DOHH2 (cell line): ENCODE measurements at regions not wholly inside any gene's neighbourhood (a gene's known extent, or its start where the extent isn't known, plus 50 kb on each side); places are given as distances from the start of the nearest gene placed in this dataset.

Experiments
- H3F3A ChIP-seq: fragments of 200-600 bp; sonication (generic), shearing (Covaris generic); 2 replicates; pipeline ENCODE4 v1.6.0; 2016; ENCODE audit warnings: antibody characterized with exemption, mild to moderate bottlenecking; ENCODE audit not compliant: control insufficient read depth, insufficient read depth
- H3K27ac ChIP-seq: fragments of 200-600 bp; sonication (generic); 2 replicates; pipeline ENCODE4 v1.5.1; 2014; ENCODE audit warnings: low read depth, mild to moderate bottlenecking, low read length, moderate library complexity
- H3K27me3 ChIP-seq: fragments of 200-600 bp; sonication (generic); 2 replicates; pipeline ENCODE4 v1.6.1; 2014; ENCODE audit warnings: mild to moderate bottlenecking, low read length, mixed read lengths; ENCODE audit not compliant: control insufficient read depth
- H3K36me3 ChIP-seq: fragments of 200-600 bp; sonication (generic); 2 replicates; pipeline ENCODE4 v1.6.1; 2014; ENCODE audit warnings: mild to moderate bottlenecking, low read length, moderate library complexity, mixed read lengths; ENCODE audit not compliant: control insufficient read depth
- H3K4me1 ChIP-seq: fragments of 200-600 bp; sonication (generic); 2 replicates; pipeline ENCODE4 v1.6.1; 2014; ENCODE audit warnings: mild to moderate bottlenecking, low read length, mixed read lengths; ENCODE audit not compliant: control insufficient read depth
- H3K4me2 ChIP-seq: fragments of 200-600 bp; sonication (generic); 2 replicates; pipeline ENCODE4 v1.6.0; 2014; ENCODE audit warnings: mild to moderate bottlenecking, low read length, moderate library complexity
- H3K4me3 ChIP-seq: fragments of 200-600 bp; sonication (generic); 2 replicates; pipeline ENCODE4 v1.5.1; 2014; ENCODE audit warnings: mild to moderate bottlenecking, low read length, mixed read lengths
- H3K79me2 ChIP-seq: fragments of 200-600 bp; sonication (generic); 2 replicates; pipeline ENCODE4 v1.6.1; 2014; ENCODE audit warnings: mild to moderate bottlenecking, low read length, mixed read lengths; ENCODE audit not compliant: control insufficient read depth
- H3K9me2 ChIP-seq: fragments of 200-600 bp; sonication (generic); replicated peaks from 2 replicates; pipeline ENCODE4 v1.6.1; 2014; ENCODE audit warnings: mild to moderate bottlenecking, low read length, mixed read lengths; ENCODE audit not compliant: control insufficient read depth
- H3K9me3 ChIP-seq: fragments of 200-600 bp; sonication (generic); 2 replicates; pipeline ENCODE4 v1.6.1; 2014; ENCODE audit warnings: antibody characterized with exemption, low read length, mixed read lengths; ENCODE audit not compliant: control insufficient read depth, insufficient read depth
- H4K20me1 ChIP-seq: fragments of 200-600 bp; sonication (generic); 2 replicates; pipeline ENCODE4 v1.6.0; 2014; ENCODE audit warnings: low read depth, mild to moderate bottlenecking, antibody characterized with exemption, low read length, moderate library complexity; ENCODE audit not compliant: control insufficient read depth, insufficient read depth
- EZH2phosphoT487 ChIP-seq: fragments of 200-600 bp; sonication (generic); IDR thresholded peaks from 2 replicates; pipeline ENCODE4 v1.6.1; 2017; ENCODE audit warnings: borderline replicate concordance, mild to moderate bottlenecking, antibody characterized with exemption, low read length, moderate library complexity, mixed read lengths
- TF ChIP-seq, protein P1 (sequence below): fragments of 200-600 bp; sonication (generic); IDR thresholded peaks from one replicate; pipeline ENCODE4 v1.5.1; 2014; ENCODE audit warnings: antibody characterized with exemption, mild to moderate bottlenecking, low read depth, low read length; ENCODE audit not compliant: poor library complexity, severe bottlenecking

DNA sequence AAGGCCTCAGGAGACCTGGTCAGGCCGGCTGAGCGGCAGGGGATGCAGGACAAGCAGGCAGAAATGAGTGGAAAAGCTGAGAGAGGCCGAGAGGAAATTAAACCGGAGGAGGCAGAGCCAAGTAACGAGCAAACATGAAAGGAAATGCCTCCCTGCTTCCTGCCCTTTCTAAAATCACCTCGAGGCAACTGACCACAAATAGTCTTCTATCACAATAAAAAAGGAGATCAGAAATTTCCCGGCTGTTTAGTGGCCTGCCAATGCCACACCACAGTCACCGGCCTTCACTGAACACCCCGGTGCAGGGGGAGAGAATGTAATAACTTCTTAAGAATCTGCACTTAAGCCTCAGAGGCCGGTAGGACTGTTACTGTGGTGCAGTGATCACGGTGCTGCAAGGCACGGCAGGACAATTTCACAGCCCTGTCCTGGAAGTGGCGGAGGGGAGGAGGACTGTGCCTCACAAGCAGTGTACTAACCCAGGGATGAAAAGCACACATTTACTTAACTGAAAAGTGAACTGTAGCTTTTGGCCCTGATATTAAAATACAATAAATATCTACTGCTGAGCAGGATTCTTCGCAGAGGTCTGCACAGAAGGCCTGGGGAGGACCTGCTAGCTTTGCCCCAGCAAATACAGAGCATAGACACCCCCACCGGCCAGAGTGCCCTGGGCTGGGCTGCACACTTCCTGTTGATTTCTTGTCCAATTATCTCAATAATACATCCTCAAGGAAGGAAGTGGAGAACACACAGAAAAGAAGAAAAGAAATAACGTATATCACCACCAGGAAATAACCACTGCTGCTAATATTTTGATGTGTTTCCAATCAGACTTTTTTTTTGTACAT, 183.5 kb upstream of the NSMCE3 start:
- no peaks in the 10 kb centered on the region for H3K9me3 ChIP-seq
- no peaks in the 10 kb centered on the region for H3K27me3 ChIP-seq
- no peaks in the 10 kb centered on the region for H4K20me1 ChIP-seq
- no peaks in the 10 kb centered on the region for H3K9me2 ChIP-seq
- no peaks in the 10 kb centered on the region for H3K36me3 ChIP-seq
- TF ChIP-seq, protein P1, sequence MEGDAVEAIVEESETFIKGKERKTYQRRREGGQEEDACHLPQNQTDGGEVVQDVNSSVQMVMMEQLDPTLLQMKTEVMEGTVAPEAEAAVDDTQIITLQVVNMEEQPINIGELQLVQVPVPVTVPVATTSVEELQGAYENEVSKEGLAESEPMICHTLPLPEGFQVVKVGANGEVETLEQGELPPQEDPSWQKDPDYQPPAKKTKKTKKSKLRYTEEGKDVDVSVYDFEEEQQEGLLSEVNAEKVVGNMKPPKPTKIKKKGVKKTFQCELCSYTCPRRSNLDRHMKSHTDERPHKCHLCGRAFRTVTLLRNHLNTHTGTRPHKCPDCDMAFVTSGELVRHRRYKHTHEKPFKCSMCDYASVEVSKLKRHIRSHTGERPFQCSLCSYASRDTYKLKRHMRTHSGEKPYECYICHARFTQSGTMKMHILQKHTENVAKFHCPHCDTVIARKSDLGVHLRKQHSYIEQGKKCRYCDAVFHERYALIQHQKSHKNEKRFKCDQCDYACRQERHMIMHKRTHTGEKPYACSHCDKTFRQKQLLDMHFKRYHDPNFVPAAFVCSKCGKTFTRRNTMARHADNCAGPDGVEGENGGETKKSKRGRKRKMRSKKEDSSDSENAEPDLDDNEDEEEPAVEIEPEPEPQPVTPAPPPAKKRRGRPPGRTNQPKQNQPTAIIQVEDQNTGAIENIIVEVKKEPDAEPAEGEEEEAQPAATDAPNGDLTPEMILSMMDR: no peak
- TF ChIP-seq EZH2phosphoT487: no peak
- no peaks in the 10 kb centered on the region for H3F3A ChIP-seq
- no peak overlapping the region for H3K4me2 ChIP-seq
- H3K79me2 ChIP-seq: no peaks in the 10 kb centered on the region
- H3K4me1 ChIP-seq: no peaks in the 10 kb centered on the region
- H3K4me3 ChIP-seq: no peak overlapping the region
- H3K27ac ChIP-seq: no peak overlapping the region

DNA sequence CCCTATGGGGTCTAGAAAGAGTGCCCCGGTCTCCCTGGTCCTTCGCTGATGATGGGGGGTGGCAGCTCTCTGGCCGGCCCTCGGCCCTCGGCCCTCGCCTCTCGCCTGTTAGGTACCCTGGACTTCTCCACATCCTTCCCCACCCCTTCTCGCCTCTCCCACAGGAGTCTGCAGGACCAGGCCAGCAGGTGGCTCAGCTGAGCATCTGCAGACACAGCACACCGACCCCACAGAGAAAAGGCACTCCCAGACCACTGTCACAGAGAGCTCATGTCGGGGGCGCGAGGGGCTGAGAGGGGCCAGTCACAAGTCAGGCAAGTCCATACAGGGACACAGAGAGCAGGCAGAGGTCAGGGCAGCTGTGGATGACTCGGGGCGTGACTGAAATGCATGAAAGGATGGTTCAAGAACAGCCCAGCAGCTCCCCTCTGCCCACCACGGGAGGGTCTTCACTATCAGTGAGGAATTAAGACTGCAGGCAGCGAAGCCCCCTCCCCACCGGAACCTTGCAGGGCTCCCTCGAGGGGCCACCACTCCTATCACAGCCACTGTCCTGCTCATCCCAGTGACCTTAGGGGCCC, 181.7 kb upstream of the NSMCE3 start:
- H3F3A ChIP-seq: no peaks in the 10 kb centered on the region
- TF ChIP-seq EZH2phosphoT487: no peak
- TF ChIP-seq, protein P1: no peak
- no peak overlapping the region for H3K4me3 ChIP-seq
- H3K9me3 ChIP-seq: no peaks in the 10 kb centered on the region
- H3K4me1 ChIP-seq: no peaks in the 10 kb centered on the region
- H3K27me3 ChIP-seq: no peaks in the 10 kb centered on the region
- no peak overlapping the region for H3K27ac ChIP-seq
- no peaks in the 10 kb centered on the region for H3K36me3 ChIP-seq
- no peaks in the 10 kb centered on the region for H3K9me2 ChIP-seq
- H3K79me2 ChIP-seq: no peaks in the 10 kb centered on the region
- no peak overlapping the region for H3K4me2 ChIP-seq
- H4K20me1 ChIP-seq: no peaks in the 10 kb centered on the region

DNA sequence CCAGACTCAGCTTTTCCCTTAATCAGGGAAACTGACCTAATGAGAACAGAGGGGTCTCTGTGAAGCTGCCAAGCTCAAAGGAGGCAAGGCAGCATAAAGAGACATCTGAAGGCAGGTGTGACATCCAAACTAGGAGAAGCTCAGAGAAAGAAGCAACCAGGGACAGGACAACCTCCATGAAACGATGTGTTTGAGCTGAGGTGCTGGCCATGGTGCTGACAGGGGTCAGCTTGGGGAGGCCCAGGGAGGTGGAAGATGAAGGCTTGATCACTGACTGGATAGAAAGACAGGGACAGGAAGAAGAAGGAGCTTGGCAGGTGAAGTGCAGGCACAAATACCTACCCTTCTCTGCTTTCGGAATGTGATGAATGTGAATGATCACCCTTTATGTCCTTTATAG, 179.5 kb upstream of the NSMCE3 start:
- H3K4me2 ChIP-seq: no peak overlapping the region

More for the DNA sequence above, 179.5 kb upstream of the NSMCE3 start:
- no peaks in the 10 kb centered on the region for H3K9me2 ChIP-seq
- H3K9me3 ChIP-seq: no peaks in the 10 kb centered on the region
- H3K27me3 ChIP-seq: no peaks in the 10 kb centered on the region
- H3K4me1 ChIP-seq: no peaks in the 10 kb centered on the region
- TF ChIP-seq EZH2phosphoT487: no peak
- TF ChIP-seq, protein P1: no peak
- H3K79me2 ChIP-seq: no peaks in the 10 kb centered on the region
- no peaks in the 10 kb centered on the region for H3K36me3 ChIP-seq
- no peak overlapping the region for H3K4me3 ChIP-seq
- no peaks in the 10 kb centered on the region for H4K20me1 ChIP-seq
- no peaks in the 10 kb centered on the region for H3F3A ChIP-seq
- no peak overlapping the region for H3K27ac ChIP-seq
